WTC11 (cell line): ENCODE measurements at regions not wholly inside any gene's neighbourhood (a gene's known extent, or its start where the extent isn't known, plus 50 kb on each side); places are given as distances from the start of the nearest gene placed in this dataset.
A peak's percentile ranks its signal among the peaks of the same experiment; 100 is the strongest.

Experiments used
- ATAC-seq: fragments of 200-7000 bp; cut with Tn5 transposase; 2 replicates; pipeline ENCODE4 v1.10.0; 2021; ENCODE audit warnings: mild to moderate bottlenecking, moderate library complexity
- CTCF ChIA-PET: fragments of 300-600 bp; sonication (Branson Sonifier 250); formaldehyde crosslinking; loops from one replicate; lab custom pipeline; 2021; ENCODE audit warnings: antibody characterized with exemption; lab: Charles Lee
- POLR2A ChIA-PET: fragments of 350-600 bp; sonication (Branson Sonifier 250); formaldehyde crosslinking; loops from one replicate; lab custom pipeline; 2021; ENCODE audit warnings: antibody characterized with exemption; lab: Charles Lee
- DNase-seq: peaks from one replicate; pipeline ENCODE4 v3.0.0; 2021; ENCODE audit warnings: low spot score
- H3K27ac Mint-ChIP-seq: 2 replicates; pipeline ENCODE4 v1.8.0; 2021; ENCODE audit warnings: mixed read lengths
- H3K27me3 Mint-ChIP-seq: 2 replicates; pipeline ENCODE4 v1.8.0; 2021; ENCODE audit warnings: low read depth, mild to moderate bottlenecking, moderate library complexity, mixed read lengths
- H3K36me3 Mint-ChIP-seq: 2 replicates; pipeline ENCODE4 v1.8.0; 2021; ENCODE audit warnings: mixed read lengths
- H3K4me1 Mint-ChIP-seq: 2 replicates; pipeline ENCODE4 v1.8.0; 2022; ENCODE audit warnings: mixed read lengths
- H3K4me3 Mint-ChIP-seq: 2 replicates; pipeline ENCODE4 v1.8.0; 2021; ENCODE audit warnings: mild to moderate bottlenecking, moderate library complexity, mixed read lengths
- H3K9me3 Mint-ChIP-seq: 2 replicates; pipeline ENCODE4 v1.8.0; 2021; ENCODE audit warnings: mixed read lengths
- CREM ChIP-seq: sonication (generic); formaldehyde crosslinking; IDR thresholded peaks from 2 replicates; pipeline ENCODE4 v1.8.1; 2022; ENCODE audit warnings: mild to moderate bottlenecking, missing genetic modification reagents, moderate library complexity
- CTCF ChIP-seq: fragments of 200-600 bp; IDR thresholded peaks from 2 replicates; pipeline ENCODE4 v1.8.0; 2022; ENCODE audit warnings: antibody characterized with exemption
- E2F1 ChIP-seq: sonication (generic); formaldehyde crosslinking; IDR thresholded peaks from 2 replicates; pipeline ENCODE4 v1.8.0; 2022; ENCODE audit warnings: mild to moderate bottlenecking, missing genetic modification reagents
- SP1 ChIP-seq: sonication (generic); formaldehyde crosslinking; conservative IDR thresholded peaks from 2 replicates; pipeline ENCODE4 v1.8.1; 2022; ENCODE audit warnings: missing genetic modification reagents
- ZMAT4 ChIP-seq: fragments of 250-450 bp; sonication (Bioruptor Pico); IDR thresholded peaks from 2 replicates; pipeline ENCODE4 v1.9.0; 2021; ENCODE audit warnings: mild to moderate bottlenecking
- ZNF138 ChIP-seq: sonication (generic); formaldehyde crosslinking; conservative IDR thresholded peaks from 2 replicates; pipeline ENCODE4 v1.8.1; 2022; ENCODE audit warnings: mild to moderate bottlenecking, moderate library complexity, missing genetic modification reagents
- ZNF232 ChIP-seq: sonication (generic); formaldehyde crosslinking; IDR thresholded peaks from 2 replicates; pipeline ENCODE4 v1.8.0; 2022; ENCODE audit warnings: mild to moderate bottlenecking, missing genetic modification reagents
- TF ChIP-seq, protein P1 (sequence below): sonication (generic); formaldehyde crosslinking; IDR thresholded peaks from 2 replicates; pipeline ENCODE4 v1.8.0; 2022; ENCODE audit warnings: mild to moderate bottlenecking, missing genetic modification reagents
- TF ChIP-seq, protein P2 (sequence below): sonication (generic); formaldehyde crosslinking; IDR thresholded peaks from 2 replicates; pipeline ENCODE4 v1.8.1; 2023; ENCODE audit warnings: mild to moderate bottlenecking, moderate library complexity, missing genetic modification reagents
- TF ChIP-seq, protein P3 (sequence below): sonication (generic); formaldehyde crosslinking; IDR thresholded peaks from 2 replicates; pipeline ENCODE4 v1.8.0; 2022; ENCODE audit warnings: missing genetic modification reagents

- peaks cover 21% of the 10 kb centered on the region for H3K36me3 Mint-ChIP-seq
- DNase-seq: peak; percentile 89
- peak; percentile 99 for TF ChIP-seq CTCF
- TF ChIP-seq ZNF138 (CRISPR knock-in tag): no peak
- no peak for TF ChIP-seq E2F1 (CRISPR knock-in tag)
- no peak for TF ChIP-seq SP1 (CRISPR knock-in tag)
- TF ChIP-seq, protein P1, sequence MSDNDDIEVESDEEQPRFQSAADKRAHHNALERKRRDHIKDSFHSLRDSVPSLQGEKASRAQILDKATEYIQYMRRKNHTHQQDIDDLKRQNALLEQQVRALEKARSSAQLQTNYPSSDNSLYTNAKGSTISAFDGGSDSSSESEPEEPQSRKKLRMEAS (CRISPR knock-in tag): 0 out of 2 replicates have a peak, but pooled peaks have one; percentile 32
- no peak for TF ChIP-seq ZMAT4
- no peak for TF ChIP-seq ZNF232 (CRISPR knock-in tag)
- ChIA-PET CTCF (interaction anchor here (0.5 to 2.5 kb wide), 55 partner anchors 11 to 579 kb away, joined by 3 to 29 read pairs (median 4); partner anchors contain the start of genes KCTD7, RABGEF1 and SBDS), POLR2A (interaction anchor here (0.7 to 1.0 kb wide), 2 partner anchors 97 to 163 kb away, joined by 3 to 5 read pairs; no protein-coding TSS in a partner anchor)
- no peak overlapping the region for H3K27ac Mint-ChIP-seq
- H3K4me3 Mint-ChIP-seq: no peak overlapping the region
- H3K4me1 Mint-ChIP-seq: peaks cover 3% of the 10 kb centered on the region
- H3K9me3 Mint-ChIP-seq: no peaks in the 10 kb centered on the region
- ATAC-seq: peak; percentile 90
- no peaks in the 10 kb centered on the region for H3K27me3 Mint-ChIP-seq
Observed at GRCh38 chr7:66557214-66558200, 71.2 kb upstream of the KCTD7 start.

DNA sequence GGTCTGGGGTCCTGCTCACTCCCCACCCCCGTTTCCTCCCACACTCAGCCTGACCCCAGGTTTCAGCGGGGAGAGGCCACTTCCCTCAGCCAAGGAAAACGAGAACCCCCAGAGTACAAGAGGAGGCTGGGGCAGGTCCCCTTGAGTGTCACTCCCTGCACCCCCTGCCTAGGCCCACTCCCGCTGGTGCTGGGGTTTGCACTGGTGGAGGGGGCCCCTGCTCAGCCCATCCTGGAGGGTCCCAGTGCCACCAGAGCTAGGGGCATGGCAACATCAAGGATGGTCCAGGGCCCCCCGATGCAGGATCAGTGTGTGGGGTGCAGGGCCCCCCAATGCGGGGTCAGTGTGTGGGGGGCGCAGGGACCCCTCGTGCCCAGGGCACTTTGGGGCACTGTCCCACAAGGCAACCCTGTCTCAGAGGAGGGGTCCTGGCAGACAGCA lies 70.5 kb upstream of the KCTD7 start:
- peaks cover 3% of the 10 kb centered on the region for H3K4me1 Mint-ChIP-seq
- ChIA-PET CTCF (interaction anchor here (0.5 to 2.5 kb wide), 52 partner anchors 10 to 579 kb away, joined by 3 to 29 read pairs (median 4); partner anchors contain the start of genes KCTD7, RABGEF1 and SBDS), POLR2A (interaction anchor here (0.7 to 1.0 kb wide), 2 partner anchors 96 to 162 kb away, joined by 3 to 5 read pairs; no protein-coding TSS in a partner anchor)

DNA sequence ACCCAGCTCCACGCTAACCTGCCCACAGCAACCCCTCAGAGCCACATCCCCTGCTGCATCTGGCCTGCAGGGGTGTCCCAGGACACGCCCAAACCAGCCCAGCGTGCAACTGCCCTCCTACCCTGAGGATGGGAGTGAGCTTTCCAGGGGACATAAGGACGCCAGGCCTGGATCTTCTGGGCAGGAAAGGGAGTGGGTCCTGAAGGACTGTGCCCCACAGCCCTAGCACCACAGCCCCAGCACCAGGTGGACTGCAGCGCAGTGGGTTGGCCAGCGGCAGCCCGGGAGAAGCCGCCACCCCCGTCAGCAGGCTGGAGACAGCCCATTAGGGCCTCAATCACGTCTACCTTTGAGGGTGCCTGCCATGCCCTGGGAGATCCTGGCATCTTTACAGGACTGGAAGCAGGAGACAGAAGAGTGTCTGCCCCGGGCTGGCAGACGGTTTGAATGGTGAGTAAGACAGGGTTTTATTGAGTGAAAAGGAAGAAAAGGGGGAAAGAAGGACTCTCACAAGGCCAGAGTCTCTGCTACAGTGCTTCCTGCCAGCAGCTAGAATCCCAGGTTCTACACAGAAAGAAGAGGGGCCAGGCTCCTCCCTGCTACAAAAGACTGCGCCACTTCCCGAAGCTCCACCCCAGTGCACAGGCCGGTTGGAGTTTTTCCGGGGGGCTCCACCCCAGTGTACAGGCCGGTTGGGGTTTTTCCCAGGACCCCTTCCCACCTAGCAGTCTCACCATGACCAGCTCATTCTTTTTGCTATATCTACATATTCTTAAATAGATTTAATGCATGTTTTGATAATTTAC lies 69.8 kb upstream of the KCTD7 start:
- H3K27me3 Mint-ChIP-seq: no peaks in the 10 kb centered on the region
- POLR2A ChIA-PET: interaction anchor here (0.6 kb wide), 1 partner anchor 34 kb away, joined by 8 read pairs; no protein-coding TSS in a partner anchor
- H3K27ac Mint-ChIP-seq: peak overlapping the region; percentile 92; the same call in 1 of the 2 replicates
- no peak overlapping the region for H3K4me3 Mint-ChIP-seq
- DNase-seq: no peak
- no peaks in the 10 kb centered on the region for H3K9me3 Mint-ChIP-seq
- peaks cover 16% of the 10 kb centered on the region for H3K36me3 Mint-ChIP-seq
- peaks cover 3% of the 10 kb centered on the region for H3K4me1 Mint-ChIP-seq
- CTCF ChIA-PET: interaction anchor here (1.4 to 2.5 kb wide), 10 partner anchors 17 to 140 kb away, joined by 3 to 29 read pairs (median 7); partner anchors contain the start of gene KCTD7
- ATAC-seq: peak; percentile 23; the same call in 1 of the 2 replicates
- TF ChIP-seq, protein P2, sequence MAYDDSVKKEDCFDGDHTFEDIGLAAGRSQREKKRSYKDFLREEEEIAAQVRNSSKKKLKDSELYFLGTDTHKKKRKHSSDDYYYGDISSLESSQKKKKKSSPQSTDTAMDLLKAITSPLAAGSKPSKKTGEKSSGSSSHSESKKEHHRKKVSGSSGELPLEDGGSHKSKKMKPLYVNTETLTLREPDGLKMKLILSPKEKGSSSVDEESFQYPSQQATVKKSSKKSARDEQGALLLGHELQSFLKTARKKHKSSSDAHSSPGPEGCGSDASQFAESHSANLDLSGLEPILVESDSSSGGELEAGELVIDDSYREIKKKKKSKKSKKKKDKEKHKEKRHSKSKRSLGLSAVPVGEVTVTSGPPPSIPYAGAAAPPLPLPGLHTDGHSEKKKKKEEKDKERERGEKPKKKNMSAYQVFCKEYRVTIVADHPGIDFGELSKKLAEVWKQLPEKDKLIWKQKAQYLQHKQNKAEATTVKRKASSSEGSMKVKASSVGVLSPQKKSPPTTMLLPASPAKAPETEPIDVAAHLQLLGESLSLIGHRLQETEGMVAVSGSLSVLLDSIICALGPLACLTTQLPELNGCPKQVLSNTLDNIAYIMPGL (CRISPR knock-in tag): no peak
- TF ChIP-seq, protein P3, sequence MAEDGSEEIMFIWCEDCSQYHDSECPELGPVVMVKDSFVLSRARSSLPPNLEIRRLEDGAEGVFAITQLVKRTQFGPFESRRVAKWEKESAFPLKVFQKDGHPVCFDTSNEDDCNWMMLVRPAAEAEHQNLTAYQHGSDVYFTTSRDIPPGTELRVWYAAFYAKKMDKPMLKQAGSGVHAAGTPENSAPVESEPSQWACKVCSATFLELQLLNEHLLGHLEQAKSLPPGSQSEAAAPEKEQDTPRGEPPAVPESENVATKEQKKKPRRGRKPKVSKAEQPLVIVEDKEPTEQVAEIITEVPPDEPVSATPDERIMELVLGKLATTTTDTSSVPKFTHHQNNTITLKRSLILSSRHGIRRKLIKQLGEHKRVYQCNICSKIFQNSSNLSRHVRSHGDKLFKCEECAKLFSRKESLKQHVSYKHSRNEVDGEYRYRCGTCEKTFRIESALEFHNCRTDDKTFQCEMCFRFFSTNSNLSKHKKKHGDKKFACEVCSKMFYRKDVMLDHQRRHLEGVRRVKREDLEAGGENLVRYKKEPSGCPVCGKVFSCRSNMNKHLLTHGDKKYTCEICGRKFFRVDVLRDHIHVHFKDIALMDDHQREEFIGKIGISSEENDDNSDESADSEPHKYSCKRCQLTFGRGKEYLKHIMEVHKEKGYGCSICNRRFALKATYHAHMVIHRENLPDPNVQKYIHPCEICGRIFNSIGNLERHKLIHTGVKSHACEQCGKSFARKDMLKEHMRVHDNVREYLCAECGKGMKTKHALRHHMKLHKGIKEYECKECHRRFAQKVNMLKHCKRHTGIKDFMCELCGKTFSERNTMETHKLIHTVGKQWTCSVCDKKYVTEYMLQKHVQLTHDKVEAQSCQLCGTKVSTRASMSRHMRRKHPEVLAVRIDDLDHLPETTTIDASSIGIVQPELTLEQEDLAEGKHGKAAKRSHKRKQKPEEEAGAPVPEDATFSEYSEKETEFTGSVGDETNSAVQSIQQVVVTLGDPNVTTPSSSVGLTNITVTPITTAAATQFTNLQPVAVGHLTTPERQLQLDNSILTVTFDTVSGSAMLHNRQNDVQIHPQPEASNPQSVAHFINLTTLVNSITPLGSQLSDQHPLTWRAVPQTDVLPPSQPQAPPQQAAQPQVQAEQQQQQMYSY (CRISPR knock-in tag): no peak

More for the DNA sequence above, 70.5 kb upstream of the KCTD7 start:
- no peak overlapping the region for H3K4me3 Mint-ChIP-seq
- peaks cover 16% of the 10 kb centered on the region for H3K36me3 Mint-ChIP-seq
- no peak for ATAC-seq
- H3K27ac Mint-ChIP-seq: no peak overlapping the region
- no peak for TF ChIP-seq CREM
- TF ChIP-seq, protein P2 (CRISPR knock-in tag): 0 out of 2 replicates have a peak, but pooled peaks have one; percentile 11
- no peaks in the 10 kb centered on the region for H3K27me3 Mint-ChIP-seq
- H3K9me3 Mint-ChIP-seq: no peaks in the 10 kb centered on the region
- no peak for DNase-seq
